Activated T-helper 1 cell treated with anti-CD3 and anti-CD28 coated beads, Interleukin-12 subunit alpha, Interleukin-12 subunit beta, Interleukin-2, Interleukin-4 antibody, amounts not matched to agents 30 ng/mL and 10 ng/mL and 1 ng/mL, durations not matched to agents 14 hours and 24 hours and 36 hours (primary cell): ENCODE measurements at regions not wholly inside any gene's neighbourhood (a gene's known extent, or its start where the extent isn't known, plus 50 kb on each side); places are given as distances from the start of the nearest gene placed in this dataset.

Experiments
- DNase-seq: peaks from one replicate; pipeline ENCODE4 v3.0.0; 2021; ENCODE audit warnings: low spot score
- H3K27ac Mint-ChIP-seq: one replicate; pipeline ENCODE4 v1.8.0; 2021; ENCODE audit warnings: mild to moderate bottlenecking, mixed read lengths
- H3K27me3 Mint-ChIP-seq: one replicate; pipeline ENCODE4 v1.8.0; 2022; ENCODE audit warnings: mild to moderate bottlenecking, moderate library complexity, mixed read lengths; ENCODE audit not compliant: insufficient read depth
- H3K36me3 Mint-ChIP-seq: one replicate; pipeline ENCODE4 v1.8.0; 2021; ENCODE audit warnings: low read depth, mixed read lengths
- H3K4me1 Mint-ChIP-seq: one replicate; pipeline ENCODE4 v1.8.0; 2021; ENCODE audit warnings: low read depth, mixed read lengths
- H3K4me3 Mint-ChIP-seq: one replicate; pipeline ENCODE4 v1.8.0; 2021; ENCODE audit warnings: mild to moderate bottlenecking, moderate library complexity, mixed read lengths
- H3K9me3 Mint-ChIP-seq: one replicate; pipeline ENCODE4 v1.8.0; 2021; ENCODE audit warnings: mixed read lengths
- intact Hi-C: fragments of 100-400 bp; cut with micrococcal nuclease; formaldehyde crosslinking; loops from one replicate; pipeline ENCODE4 v1.15.1; 2024

DNA sequence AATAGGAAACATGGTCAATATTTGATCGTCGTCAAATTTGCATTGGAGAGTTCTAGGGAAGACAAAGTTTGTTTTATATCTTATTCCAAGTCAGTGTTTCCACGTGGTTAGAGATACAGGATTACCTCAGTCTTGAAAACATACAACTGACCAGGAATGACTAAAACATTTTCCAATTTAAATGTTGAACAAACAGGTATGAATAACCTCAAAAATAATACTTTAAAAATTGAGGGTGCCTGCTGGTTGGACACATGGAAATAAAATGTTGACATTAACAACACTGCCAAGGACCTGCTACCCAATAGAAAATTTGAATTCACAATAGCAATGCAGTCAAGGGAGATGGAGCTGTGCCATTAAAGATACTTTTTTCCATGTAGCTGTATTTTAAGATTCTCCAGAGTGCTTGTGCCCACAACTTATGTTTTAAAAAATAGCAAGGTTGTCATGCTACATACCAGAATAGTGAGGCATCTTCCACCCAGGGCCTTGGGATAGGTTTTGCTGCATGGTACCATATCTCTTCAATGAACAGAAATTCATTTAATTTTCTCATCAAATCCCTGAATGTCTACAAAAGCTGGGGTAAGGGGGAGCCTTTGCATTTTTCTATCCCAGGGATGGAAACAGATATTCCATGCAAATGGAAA is 260.8 kb downstream of the EFNB2 start:
- no peaks in the 10 kb centered on the region for H3K9me3 Mint-ChIP-seq
- no peak overlapping the region for H3K27ac Mint-ChIP-seq
- H3K27me3 Mint-ChIP-seq = no peaks in the 10 kb centered on the region
- H3K4me3 Mint-ChIP-seq = no peak overlapping the region
- intact Hi-C loops = no loop called here
- H3K4me1 Mint-ChIP-seq = no peaks in the 10 kb centered on the region
- DNase-seq = no peak
- no peaks in the 10 kb centered on the region for H3K36me3 Mint-ChIP-seq

DNA sequence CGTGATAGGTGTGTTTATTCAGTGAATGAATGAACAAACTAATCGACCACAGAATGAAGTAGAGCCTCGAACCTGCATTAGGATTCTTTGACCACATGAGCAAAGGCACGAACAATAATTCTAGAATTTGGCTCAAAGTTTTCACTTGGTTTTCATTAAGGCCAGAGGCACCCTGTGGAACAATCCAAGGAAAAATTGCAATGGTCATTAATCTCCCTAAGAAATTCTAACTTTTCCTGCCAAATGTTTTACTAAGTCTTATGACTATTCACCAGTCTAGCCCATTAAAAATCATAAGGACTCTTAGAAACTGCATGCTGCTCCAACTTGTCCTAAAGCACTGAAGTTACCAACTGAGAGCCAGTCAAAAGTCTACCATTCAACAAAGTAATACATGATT is 271.7 kb downstream of the EFNB2 start:
- H3K27me3 Mint-ChIP-seq = no peaks in the 10 kb centered on the region
- H3K27ac Mint-ChIP-seq = no peak overlapping the region
- no peaks in the 10 kb centered on the region for H3K4me1 Mint-ChIP-seq
- intact Hi-C loops = no loop called here
- no peaks in the 10 kb centered on the region for H3K9me3 Mint-ChIP-seq
- DNase-seq = no peak
- no peaks in the 10 kb centered on the region for H3K36me3 Mint-ChIP-seq
- H3K4me3 Mint-ChIP-seq = no peak overlapping the region

DNA sequence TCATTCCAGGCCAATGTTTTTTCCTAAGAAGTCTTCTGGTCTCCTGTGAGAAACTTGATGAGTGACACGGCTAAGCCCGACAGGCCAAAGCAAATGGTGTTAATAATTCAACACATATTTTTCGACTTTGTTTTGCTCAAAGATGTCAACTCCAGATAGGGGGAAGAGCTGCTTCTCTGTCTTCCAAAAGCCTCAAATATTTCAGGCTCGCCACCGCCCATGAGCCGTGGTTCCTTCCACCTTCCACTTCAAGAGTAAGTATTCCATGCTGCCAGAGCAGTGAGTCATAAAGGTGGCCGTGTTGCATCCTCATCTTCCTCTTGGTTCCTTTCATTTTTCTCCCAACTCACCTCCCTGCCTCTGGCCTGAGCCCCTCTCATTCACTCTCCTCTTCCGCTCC is 272.6 kb downstream of the EFNB2 start:
- Mint-ChIP-seq H3K4me3 (no peak overlapping the region), H3K4me1 (no peaks in the 10 kb centered on the region), H3K9me3 (no peaks in the 10 kb centered on the region), H3K27me3 (no peaks in the 10 kb centered on the region), H3K27ac (no peak overlapping the region), H3K36me3 (no peaks in the 10 kb centered on the region)
- DNase-seq = no peak
- intact Hi-C loops = no loop called here

DNA sequence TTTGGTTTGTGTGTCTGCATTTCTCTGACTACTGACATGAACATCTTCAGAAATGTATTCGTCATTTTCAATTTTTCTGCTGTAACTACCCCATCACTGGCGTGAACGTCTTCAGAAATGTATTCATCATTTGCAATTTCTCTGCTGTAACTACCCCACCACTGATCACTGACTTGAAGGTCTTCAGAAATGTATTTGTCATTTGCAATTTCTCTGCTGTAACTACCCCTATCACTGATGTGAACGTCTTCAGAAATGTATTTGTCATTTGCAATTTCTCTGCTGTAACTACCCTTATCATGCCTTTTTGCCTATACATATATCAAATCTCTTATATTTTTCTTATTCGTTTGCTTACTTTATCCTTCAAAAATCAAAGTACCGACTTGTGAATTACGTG is 274.0 kb downstream of the EFNB2 start:
- Mint-ChIP-seq H3K4me3 (no peak overlapping the region), H3K27ac (no peak overlapping the region), H3K9me3 (no peaks in the 10 kb centered on the region), H3K4me1 (no peaks in the 10 kb centered on the region), H3K36me3 (no peaks in the 10 kb centered on the region), H3K27me3 (no peaks in the 10 kb centered on the region)
- DNase-seq = no peak
- intact Hi-C loops = no loop called here

DNA sequence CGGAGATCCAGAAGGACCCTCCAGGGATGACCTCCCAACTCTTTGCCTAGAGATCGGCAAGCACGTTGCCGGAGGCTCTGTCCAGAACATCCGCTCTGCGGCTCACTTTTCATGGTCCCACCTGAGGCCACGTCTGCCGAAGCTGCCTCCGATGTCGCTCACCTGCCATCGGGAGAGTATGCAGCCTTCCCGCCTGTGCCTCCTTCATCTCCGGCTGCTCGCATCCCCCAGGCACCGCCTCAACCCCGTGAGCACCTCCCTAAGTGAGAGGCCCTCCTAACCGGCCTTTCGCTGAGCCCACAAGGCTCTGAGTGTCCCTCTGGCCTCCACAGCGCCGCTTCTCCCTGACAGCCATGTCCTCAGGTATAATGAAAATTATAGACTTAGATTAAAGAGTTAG is 275.1 kb downstream of the EFNB2 start:
- H3K4me3 Mint-ChIP-seq = no peak overlapping the region
- no peak for DNase-seq
- H3K27me3 Mint-ChIP-seq = no peaks in the 10 kb centered on the region
- H3K4me1 Mint-ChIP-seq = no peaks in the 10 kb centered on the region
- H3K9me3 Mint-ChIP-seq = no peaks in the 10 kb centered on the region
- no peak overlapping the region for H3K27ac Mint-ChIP-seq
- intact Hi-C loops = no loop called here
- no peaks in the 10 kb centered on the region for H3K36me3 Mint-ChIP-seq

DNA sequence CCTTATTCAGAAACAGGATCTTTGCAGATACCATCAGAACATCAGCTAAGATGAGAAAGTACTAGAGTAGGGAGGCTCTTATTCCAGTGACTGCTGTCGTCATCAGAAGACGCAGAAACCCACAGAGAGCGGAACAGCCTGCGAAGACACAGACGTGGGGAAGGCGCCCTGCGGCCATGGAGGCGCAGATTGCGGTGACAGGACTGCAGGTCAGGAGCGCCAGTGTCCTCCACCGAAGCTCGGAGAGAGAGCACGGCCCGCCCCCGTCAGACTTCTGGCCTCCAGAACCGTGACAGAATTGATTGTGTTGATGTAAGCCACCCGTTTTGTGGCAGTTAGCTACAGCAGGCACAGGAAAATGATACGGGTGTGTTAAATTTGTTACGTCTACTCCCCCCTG is 275.5 kb downstream of the EFNB2 start:
- Mint-ChIP-seq H3K36me3 (no peaks in the 10 kb centered on the region), H3K9me3 (no peaks in the 10 kb centered on the region), H3K27me3 (no peaks in the 10 kb centered on the region), H3K27ac (no peak overlapping the region), H3K4me1 (no peaks in the 10 kb centered on the region), H3K4me3 (no peak overlapping the region)
- intact Hi-C loops = no loop called here
- no peak for DNase-seq

DNA sequence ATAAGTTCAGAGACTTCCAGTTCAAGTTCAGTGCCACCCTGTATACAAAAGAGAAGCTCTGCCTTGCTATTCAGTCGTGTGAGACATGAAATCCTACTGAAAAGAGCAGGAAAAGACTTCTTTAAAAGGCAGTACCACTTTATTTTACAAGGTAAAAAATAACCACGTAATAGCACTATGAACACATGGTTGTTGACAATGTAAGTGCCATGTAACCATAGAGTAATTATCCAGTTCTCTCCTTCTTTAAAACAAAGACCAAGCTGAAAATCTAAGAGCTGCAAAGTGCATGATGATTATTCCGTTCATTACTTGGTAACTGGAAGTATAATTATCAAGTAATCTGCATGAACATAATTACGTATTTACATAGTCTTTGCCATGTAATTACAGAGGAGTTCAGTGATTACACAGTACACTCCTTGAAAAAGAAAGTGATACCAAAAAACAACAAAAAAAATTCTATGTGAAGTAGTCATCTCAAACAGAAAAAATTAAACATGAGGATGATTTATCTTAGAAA is 288.7 kb downstream of the EFNB2 start:
- Mint-ChIP-seq H3K27ac (no peak overlapping the region), H3K36me3 (no peaks in the 10 kb centered on the region), H3K27me3 (no peaks in the 10 kb centered on the region), H3K9me3 (no peaks in the 10 kb centered on the region), H3K4me1 (no peaks in the 10 kb centered on the region), H3K4me3 (no peak overlapping the region)
- DNase-seq = no peak
- intact Hi-C loops = no loop called here

DNA sequence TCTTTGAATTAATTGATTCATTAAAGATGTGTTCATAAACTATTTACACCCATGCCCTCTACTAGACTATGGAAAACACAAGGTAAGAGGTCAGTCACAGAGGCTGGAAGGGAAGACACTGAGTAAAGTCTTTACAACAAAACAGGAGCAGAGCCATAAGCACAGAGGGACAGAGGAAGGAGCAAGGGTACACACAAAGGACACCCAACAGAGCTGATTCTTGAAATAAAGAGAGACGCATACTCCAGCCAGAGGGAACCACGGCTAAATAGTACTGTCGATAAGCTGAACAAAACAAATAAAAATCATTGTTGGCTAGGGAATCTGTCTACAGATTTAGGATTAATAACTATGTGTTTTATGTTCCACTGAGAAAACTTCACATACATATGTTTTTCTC is 289.2 kb downstream of the EFNB2 start:
- no peak overlapping the region for H3K4me3 Mint-ChIP-seq
- DNase-seq = no peak
- no peaks in the 10 kb centered on the region for H3K36me3 Mint-ChIP-seq
- no peaks in the 10 kb centered on the region for H3K4me1 Mint-ChIP-seq
- intact Hi-C loops = no loop called here
- H3K9me3 Mint-ChIP-seq = no peaks in the 10 kb centered on the region
- no peaks in the 10 kb centered on the region for H3K27me3 Mint-ChIP-seq
- no peak overlapping the region for H3K27ac Mint-ChIP-seq

DNA sequence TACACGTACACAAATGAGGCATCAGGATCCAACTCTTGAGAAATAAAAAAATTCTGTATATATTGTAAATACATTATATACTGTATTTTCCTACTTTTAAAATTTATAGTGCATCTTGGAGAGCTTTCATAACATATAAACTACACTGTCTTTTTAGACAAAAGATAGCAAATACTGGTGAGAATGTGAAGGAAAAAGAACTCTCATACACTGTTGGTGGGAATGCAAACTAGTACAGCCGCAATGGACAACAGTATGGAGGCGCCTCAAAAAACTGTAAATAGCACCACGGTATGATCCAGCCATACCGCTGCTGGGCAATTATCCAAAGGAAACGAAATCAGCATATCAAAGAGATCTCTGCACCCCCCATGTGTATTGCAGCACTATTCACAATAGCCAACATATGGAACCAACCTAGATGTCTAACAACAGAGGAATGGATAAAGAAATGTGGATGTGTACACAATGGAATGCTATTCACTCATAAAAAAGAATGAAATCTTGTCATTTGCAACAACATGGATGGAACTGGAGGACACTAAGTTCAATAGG is 292.4 kb downstream of the EFNB2 start:
- no peak for DNase-seq
- H3K4me3 Mint-ChIP-seq = no peak overlapping the region
- intact Hi-C loops = no loop called here
- H3K27ac Mint-ChIP-seq = no peak overlapping the region
- no peaks in the 10 kb centered on the region for H3K4me1 Mint-ChIP-seq
- H3K27me3 Mint-ChIP-seq = no peaks in the 10 kb centered on the region
- no peaks in the 10 kb centered on the region for H3K36me3 Mint-ChIP-seq
- no peaks in the 10 kb centered on the region for H3K9me3 Mint-ChIP-seq

DNA sequence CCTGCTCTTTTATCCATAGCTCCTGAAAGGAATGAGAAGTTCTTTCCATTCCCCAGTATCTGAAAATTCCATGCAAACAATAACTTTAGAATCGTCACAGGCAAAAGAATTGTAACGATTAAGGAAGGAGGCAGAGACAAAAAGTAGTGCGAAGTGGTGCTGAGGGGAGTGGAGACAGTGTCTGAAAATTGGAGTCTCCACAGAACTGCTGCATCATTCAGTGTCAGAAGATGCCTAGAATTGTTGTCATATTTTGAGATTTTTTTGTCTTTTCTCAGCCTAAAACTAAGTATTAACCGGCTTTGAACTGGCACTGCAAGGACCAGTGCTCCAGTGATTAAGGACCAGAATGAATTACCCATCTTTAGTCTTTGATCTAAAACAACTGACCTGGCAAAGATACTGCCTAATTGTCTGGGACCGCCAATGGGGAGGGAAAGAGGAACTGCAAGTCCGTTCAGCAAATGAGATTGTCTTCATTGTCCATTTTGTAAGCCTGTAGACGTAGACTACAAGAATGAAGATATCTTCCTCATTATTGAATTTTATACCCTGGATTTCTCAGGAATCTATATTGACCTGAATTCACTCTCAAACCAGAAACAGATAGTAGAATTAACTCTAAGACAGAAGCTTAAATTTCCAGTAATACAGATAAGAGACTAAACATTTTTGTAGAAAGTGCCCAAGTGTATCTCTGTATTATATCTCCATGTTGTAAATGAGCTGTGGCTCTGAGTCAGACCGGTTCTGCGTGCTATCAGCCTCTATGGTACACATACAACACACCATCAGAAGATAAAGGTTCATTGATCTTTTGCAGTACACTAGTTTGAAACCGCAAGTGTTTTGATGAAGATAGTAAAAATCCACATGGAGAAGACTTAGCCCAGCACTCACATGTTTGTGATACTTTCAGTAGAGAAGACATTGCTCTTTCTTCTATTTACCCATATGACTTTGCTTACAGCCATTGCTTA is 293.2 kb downstream of the EFNB2 start:
- DNase-seq = no peak
- Mint-ChIP-seq H3K4me3 (no peak overlapping the region), H3K9me3 (no peaks in the 10 kb centered on the region), H3K4me1 (no peaks in the 10 kb centered on the region), H3K27ac (no peak overlapping the region), H3K27me3 (no peaks in the 10 kb centered on the region), H3K36me3 (no peaks in the 10 kb centered on the region)
- intact Hi-C loops = no loop called here

DNA sequence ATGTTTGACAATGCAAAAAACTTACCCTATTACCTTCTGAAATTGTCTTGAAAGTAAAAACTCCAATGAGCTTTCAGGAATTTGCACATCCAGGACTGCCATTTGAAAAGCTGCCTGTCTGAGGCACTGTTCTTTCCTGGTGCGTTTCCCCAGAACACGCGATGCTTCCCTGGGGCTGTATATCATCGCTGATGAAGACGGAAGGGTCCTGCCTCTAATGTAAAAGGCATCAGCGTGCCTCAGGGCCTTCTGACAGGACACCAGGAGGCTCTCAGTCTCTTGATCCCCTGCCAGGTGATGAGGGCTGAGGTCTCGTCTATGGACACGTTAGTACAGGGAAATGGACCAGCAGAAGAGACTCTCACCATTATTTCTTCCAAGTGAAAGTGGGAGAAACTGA is 296.8 kb downstream of the EFNB2 start:
- H3K4me1 Mint-ChIP-seq = no peaks in the 10 kb centered on the region
- no peak overlapping the region for H3K4me3 Mint-ChIP-seq
- H3K27me3 Mint-ChIP-seq = no peaks in the 10 kb centered on the region
- intact Hi-C loops = no loop called here
- DNase-seq = no peak
- H3K9me3 Mint-ChIP-seq = no peaks in the 10 kb centered on the region
- H3K27ac Mint-ChIP-seq = no peak overlapping the region
- H3K36me3 Mint-ChIP-seq = no peaks in the 10 kb centered on the region

DNA sequence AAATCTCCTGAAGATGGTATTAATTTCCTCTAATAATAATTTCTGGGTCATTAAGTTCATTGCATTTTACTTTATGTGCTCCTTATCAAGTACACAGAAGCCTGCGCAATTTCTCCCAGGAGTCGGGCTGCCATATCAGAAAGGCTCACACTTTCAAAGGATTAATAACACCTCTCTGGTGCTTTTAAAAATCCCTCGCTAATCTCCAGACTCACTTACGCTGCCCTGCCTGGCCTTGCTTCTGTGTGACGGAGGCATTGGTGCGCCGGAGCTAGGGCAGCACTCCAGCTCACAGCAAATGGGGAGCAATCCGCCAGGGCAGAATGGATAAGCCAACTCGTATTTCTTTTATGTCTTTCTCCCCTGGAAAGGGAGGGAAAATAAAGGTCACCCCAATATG is 300.8 kb downstream of the EFNB2 start:
- Mint-ChIP-seq H3K36me3 (no peaks in the 10 kb centered on the region), H3K27ac (no peak overlapping the region), H3K27me3 (no peaks in the 10 kb centered on the region), H3K4me1 (no peaks in the 10 kb centered on the region), H3K4me3 (no peak overlapping the region), H3K9me3 (no peaks in the 10 kb centered on the region)
- no peak for DNase-seq
- intact Hi-C loops = no loop called here

DNA sequence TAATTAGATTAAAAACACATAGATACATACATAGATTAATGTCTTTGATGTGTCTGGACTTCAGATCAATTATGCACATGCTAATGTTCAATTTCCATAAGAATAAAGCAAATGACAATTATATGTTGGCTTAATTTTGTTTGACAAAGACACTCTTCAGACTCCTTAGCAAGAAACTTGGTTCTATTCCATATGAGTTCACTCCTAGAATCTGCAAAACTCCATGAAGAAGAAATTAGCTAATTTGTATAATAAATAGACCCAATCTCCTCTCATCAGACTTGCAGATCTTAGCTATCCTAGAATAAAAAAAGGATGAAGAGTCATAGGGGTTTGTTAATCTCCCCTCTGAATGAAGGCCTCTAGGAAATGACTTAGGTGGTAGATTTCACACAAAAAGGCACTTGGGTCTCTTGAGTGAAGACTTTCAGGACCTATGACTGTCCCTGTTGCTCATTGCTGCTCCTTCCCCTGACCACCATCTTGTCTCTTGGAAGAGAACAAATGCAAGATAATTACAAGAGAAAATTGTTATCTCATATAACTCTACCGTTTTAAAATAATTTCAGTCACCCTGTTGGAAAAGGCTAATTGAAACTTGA is 302.2 kb downstream of the EFNB2 start:
- no peaks in the 10 kb centered on the region for H3K27me3 Mint-ChIP-seq
- no peaks in the 10 kb centered on the region for H3K9me3 Mint-ChIP-seq
- DNase-seq = no peak
- no peak overlapping the region for H3K4me3 Mint-ChIP-seq
- no peaks in the 10 kb centered on the region for H3K36me3 Mint-ChIP-seq
- no peaks in the 10 kb centered on the region for H3K4me1 Mint-ChIP-seq
- no peak overlapping the region for H3K27ac Mint-ChIP-seq
- intact Hi-C loops = no loop called here
